ENCODE measurements at regions not wholly inside any gene's neighbourhood (a gene's known extent, or its start where the extent isn't known, plus 50 kb on each side); places are given as distances from the start of the nearest gene placed in this dataset.
A peak's percentile ranks its signal among the peaks of the same experiment; 100 is the strongest.

DNA sequence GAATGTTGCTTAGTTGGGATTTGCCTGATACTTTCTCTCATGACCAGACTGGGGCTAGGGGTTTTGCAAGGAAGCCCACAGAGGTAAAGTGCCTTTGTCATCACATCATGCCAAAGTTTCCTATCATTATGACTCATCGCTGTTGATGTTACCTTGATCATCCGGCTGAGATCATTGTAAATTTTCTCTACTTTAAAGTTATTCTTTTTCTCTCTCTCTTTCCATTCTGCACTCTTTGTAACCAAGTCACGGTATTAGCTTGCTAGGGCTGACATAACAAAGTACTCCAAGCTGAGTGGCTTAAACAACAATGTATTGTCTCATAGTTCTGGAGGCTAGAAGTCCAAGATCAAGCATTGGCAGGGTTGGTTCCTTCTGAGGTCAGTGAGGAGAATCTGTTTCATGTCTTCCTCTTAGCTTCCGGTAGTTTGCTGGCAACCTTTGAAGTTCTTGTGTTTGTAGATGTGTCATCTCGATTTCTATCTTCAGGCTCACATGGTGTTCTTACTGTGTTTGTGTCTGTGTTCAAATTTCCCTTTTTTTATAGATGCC, 113.0 kb downstream of the DTHD1 start:
- DNase-seq (ENCODE audit: low read depth), result peak; percentile 66

DNA sequence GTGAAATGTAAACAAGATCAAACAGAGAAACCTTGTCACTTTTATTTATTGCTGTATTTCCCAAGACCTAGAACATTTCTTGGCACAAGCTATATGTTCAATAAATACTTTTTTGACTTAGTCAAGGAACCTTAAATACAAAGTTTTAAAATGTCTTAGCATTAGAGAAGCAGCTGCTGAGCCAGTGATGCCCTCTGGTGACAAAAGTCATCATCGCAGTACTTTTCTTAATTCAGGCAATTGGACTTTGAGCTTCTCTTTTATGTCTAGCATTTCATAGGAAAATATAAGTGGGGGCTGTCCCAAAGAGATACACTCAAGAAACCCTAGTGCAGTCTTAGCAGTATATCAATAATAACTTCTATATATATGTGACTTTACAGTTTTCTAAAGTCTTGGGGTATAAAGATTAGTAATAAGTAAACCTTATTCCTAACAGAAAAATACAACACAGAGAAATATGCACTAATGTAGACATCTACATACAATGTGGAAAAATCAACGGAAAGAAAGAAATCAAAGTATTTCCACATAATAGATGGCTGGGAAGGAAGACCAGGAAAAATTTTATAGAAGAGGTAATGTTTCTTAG, 118.4 kb downstream of the DTHD1 start:
- no peak for DNase-seq (ENCODE audit: low read depth)

DNA sequence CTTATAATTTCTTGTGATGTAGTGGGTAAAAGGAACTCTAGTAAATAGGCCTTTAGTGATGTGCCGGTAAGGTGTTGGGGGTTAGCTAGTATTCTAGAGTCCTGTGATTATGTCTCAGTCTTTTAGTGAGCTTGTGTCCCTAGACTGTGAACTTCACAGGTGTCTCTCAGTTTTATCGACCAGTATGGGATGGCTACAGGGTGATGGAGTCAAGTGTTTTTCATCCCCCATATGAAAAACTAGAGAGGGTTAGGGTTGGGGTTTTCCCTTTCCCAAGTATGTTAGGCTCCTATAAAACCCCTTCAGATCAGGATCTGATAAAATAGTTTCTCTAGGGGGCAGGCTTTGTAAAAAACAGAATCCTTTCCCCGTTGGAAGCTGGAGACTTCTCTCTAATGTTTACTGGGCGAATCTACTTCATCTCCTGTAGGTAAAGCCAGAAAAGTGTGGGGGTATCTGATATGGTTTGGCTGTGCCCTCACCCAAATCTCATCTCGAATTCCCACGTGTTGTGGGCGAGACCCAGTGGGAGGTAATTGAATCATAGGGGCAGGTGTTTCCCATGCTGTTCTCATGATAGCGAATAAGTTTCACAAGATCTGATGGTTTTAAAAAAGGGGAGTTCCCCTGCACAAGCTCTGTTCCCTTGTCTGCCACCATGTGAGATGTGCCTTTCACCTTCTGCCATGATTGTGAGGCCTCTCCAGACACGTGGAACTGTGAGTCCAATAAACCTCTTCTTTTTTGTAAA, 120.8 kb downstream of the DTHD1 start:
- no peak for DNase-seq (ENCODE audit: low read depth)

DNA sequence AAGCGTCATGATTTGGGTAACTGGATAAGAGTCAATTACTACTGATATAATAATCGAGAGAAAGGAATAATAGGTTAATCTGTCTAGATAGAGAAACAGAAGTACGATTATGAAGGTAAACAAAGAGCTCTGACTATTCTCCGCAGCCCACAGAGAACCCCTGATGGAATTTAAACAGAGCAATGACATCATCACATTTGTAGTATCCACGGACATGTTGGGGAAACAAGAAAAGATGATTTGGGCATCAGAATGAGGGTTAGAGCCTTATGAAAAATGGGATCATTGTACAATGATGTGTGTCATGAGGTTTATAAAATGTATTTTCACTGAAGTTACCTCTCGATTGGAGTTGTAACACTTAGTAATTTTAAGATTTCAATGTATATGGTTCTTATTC, 129.9 kb downstream of the DTHD1 start:
- DNase-seq (ENCODE audit: low read depth), result no peak

DNA sequence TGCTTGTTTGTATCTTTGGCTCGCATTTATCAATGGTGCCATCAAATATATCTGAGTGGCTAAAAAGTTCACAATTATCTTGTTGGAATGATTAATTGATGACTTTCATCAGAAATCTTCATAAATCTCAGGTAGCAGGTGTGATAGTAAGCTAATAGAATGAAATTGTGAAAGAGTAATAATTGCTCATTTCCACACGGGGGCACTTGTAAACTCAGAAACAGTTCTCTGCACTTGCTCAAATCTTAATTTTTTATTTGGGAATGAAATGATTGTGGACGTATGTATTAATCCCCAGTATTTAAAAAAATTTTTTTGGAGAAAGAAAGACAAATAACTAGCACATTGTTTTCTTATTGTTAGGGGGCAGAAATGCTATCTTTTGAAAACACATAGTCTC, 132.8 kb downstream of the DTHD1 start:
- DNase-seq (ENCODE audit: low read depth), result no peak

DNA sequence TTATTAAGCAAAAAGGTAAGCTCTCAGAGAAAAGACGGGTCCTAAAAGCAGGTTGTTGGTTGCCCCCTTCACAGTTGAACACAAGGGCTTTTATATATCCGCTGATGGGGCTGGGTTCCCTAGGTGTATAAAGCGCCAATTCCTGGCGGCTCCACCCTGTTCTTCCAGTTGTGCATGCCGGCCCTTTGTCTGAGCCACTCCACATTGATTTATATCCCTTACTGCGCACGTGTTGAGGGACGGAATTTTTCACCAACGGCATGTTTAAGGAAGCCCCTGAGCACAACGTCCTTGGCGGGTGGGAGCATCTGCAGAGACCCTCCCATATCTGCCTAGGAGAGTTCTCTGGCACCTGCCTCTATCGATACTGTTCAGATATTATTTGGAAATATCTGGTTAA, 135.7 kb downstream of the DTHD1 start:
- DNase-seq (ENCODE audit: low read depth), result no peak

DNA sequence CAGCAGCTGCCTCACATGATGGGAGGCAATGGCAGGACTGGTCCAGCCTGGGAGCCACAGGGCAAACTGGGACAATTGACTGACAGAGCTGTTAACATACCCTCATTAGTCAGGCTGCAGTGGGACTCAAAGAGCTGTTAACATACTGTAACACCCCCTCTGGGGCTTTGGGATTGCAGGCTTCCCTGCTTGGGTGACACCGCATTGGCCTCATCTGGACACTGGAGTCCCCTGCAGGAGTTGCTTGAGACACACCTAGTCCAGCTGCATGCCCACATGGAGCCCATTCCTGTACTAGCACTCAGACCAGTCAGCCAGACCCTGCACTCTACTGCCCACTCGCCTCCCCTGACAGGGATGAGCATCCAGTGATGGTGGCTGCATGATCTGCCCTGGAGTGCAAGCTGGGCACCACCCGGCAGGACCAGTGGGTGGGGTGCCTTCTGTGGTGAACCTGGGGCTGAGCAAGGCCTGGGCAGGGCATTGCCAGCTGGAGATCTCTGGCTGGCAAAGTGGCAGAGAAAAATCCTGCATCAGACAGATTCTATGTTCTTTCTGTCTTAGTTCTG, 138.8 kb downstream of the DTHD1 start:
- DNase-seq (ENCODE audit: low read depth), result no peak

DNA sequence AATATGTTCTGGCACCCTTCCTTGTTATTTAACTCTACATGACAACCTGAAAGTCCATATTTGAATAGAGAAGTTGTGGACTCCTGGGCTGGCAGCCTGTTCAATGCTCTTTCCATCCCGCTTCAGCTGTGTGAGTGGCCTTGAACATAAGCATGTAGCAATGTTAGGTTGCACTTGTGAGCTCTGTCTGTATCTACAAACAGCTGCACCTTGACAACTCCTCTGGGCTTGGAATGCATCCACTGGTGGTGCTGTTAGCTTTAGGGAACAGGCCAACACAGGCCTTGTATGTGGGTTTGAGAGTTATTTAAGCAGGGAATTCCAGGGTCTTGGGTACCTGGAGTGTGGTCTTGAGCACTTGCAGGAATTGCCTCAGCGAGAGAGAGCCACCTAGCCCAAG, 141.2 kb downstream of the DTHD1 start:
- DNase-seq (ENCODE audit: low read depth), result no peak

DNA sequence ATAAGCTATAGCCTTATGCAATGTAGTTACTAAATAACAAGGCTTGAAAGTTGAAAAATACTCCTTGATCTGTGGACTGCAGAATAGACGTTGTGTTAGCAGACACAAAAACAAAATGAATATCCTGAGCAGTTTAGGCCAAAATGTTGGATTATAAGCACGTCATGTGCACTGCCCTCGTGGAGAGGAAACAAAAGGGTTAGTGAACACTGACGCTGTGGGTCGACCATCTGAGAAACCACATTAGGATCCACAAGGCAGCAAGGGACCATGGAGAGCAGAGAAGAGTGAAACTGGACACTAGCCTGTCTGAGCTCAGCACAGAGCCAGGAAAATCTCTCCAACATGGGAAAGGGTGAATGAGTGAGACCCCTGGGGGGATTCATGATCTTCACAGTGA, 145.3 kb downstream of the DTHD1 start:
- no peak for DNase-seq (ENCODE audit: low read depth)

DNA sequence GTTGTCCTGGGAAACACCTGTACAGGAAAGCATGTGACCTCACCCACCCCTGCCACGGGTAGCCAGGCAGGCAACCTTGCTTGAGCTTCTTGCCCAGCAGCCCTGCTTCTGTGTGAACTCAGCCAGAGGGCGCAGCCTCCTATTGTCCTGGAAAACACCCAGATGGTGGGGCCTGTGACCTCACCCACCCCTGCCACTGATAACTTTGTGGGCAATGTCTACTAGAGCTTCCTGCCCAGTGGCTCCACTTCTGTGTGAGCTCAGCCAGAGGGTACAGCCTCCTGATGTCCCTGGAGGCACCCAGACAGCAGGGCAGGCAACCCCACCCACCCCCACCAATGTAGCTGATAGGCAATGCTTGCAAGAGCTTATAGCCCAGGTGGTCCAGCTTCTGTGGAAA, 146.3 kb downstream of the DTHD1 start:
- no peak for DNase-seq (ENCODE audit: low read depth)

DNA sequence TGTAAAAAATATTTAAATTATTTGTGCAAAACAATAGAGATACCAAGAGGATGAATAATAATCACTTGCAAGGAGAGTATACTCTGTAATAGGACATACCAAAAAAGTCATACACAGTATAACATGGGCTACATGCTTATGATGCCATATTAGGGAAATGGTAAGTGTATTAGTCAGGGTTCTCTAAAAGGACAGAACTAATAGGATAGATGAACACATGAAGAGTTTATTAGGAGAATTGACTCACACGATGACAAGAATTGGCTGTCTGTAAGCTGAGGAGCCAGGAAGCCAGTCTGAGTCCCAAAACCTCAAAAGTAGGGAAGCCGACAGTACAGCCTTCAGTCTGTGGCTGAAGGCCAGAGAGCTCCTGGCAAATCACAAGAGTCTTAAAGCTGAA, 151.2 kb downstream of the DTHD1 start:
- DNase-seq (ENCODE audit: low read depth), result peak; percentile 29

DNA sequence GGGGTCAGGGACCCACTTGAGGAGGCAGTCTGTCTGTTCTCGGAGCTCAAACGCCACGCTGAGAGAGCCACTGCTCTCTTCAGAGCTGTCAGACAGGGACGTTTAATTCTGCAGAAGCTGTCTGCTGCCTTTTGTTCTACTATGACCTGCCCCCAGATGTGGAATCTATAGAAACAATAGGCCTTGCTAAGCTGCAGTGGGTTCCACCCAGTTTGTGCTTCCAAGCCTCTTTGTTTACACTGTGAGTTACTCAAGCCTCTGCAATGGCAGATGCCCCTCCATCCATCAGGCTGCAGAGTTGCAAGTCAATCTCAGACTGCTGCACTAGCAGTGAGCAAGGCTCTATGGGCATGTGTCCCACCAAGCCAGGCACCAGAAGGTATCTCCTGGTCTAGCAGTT, 158.1 kb downstream of the DTHD1 start:
- DNase-seq (ENCODE audit: low read depth), result no peak

DNA sequence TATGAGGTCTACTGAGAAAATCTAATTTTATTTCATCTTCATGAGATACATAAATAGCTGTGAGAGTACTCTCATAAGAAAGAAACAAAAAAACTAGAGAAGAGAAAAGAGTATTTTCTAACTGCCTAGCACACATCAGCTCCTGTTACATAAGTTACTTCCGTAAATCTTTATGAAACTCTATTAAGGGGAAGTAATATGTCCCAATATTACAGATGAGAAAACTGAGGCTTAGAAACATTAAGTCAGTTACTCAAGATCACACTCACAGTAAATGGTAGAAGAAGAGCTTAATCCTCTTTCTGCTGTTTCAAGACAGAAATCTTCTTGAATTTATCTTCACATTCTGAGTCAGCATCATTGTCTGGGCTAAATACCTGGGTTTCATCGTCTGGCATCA, 164.1 kb downstream of the DTHD1 start:
- DNase-seq (ENCODE audit: low read depth), result no peak

DNA sequence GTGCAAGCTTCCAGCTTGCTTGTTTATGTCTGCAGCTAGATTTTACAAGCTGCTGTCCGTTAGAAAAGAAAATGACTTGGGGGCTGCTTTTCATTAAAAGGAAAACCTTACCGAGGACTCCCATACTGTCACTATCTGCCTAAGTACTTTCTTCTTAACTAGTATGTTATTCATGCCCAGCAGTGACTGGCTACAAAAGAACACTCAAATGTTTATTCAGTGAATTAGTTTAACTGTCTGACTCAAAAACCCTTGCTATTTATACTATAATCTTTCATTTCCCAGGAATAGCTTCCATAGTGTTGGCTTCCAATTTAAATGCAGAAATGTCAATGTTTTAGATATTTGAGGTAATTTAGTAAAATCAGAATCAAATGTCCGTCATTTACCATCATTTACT, 164.9 kb downstream of the DTHD1 start:
- DNase-seq (ENCODE audit: low read depth), result peak; percentile 51

DNA sequence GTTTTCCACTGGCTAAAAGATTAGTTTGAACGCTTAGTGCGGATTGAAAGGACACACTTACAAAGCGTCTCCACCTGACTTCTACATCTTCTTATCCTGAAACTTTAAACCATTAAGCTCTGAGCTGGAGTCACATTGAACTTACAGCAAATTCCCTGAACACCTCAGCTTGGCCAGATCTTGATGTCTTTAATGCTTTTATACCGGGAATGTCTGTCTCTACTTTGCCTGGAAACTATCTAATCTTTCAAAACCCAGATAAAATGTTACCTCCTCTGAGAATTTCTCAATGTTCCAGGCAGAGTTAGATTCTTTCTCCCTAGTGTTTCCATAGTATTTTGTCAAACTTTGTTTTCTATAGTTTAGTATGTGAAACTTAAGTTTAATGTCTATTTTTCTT, 179.9 kb downstream of the DTHD1 start:
- no peak for DNase-seq (ENCODE audit: low read depth)

DNA sequence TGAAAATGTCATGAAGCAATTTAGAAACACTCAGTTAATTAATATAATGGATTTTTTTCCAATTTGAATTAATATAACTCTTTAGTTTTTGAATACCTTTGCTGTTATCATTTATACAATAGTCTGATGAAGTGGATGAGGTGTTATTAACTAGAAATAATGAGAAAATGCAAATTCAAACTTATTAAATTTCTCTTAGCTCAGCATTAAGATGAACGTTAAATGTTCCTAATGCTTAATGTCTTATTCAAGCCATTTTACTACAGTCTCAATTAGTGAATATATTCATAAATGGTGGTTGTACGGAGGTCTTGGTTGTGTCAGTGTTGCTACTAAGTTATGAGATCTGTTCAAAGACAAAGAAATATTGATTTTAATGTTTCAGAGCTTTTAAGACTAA, 186.3 kb downstream of the DTHD1 start:
- no peak for DNase-seq (ENCODE audit: low read depth)

DNA sequence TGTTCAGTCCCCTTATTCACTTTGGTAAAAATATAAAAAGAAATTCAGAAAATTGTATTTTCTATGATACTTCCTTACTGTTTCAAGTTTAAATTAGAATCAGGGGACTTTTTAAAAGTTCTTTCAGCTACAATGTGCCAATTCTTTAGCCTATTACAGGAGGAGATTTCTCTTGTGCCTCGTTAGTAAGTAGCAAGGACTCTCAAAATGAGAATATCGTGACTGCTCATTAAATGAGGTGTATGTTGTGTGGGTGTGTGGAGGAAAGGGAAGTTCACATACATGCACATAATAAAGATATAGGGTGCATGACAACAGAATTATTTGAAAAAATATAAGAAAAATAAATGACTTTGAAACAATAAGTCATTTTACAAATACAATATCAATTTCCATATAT, 190.5 kb downstream of the DTHD1 start:
- DNase-seq (ENCODE audit: low read depth), result no peak

DNA sequence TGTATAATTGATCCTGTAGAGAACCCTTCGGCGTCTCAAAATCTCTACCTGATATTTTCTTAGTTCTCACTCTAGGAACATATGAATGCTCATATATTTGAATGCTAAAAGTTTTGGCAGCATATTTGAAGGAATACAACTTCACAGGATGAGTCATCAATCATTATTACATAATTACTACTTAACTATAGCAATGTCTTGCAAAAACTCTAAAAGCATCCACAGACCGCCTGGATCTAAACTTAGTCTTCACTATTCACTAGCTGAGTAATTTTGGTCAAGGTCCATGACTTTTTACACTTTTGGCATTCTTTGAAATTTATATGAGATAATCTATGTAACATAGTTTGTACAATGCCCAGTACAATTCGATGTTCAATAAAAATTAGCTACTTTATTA, 194.7 kb downstream of the DTHD1 start:
- no peak for DNase-seq (ENCODE audit: low read depth)

DNA sequence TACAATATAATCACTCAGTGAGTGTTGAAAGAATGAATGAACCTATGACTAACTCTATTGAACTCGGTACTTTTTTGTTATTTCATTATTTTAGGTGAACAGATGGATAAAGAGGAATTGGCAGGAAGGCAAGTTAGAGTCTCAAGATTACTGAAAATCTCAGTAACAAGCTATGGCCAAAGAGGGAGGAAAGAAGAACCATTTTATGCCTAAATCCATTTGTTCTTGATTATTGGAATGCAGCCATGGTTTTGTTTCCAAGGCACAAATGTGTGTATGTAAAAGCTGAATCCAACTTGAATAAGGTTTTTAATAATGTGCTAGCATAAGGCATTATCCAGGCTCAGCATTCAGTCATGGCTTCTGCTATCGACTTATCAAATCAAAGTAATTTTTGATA, 196.4 kb downstream of the DTHD1 start:
- DNase-seq (ENCODE audit: low read depth), result no peak

DNA sequence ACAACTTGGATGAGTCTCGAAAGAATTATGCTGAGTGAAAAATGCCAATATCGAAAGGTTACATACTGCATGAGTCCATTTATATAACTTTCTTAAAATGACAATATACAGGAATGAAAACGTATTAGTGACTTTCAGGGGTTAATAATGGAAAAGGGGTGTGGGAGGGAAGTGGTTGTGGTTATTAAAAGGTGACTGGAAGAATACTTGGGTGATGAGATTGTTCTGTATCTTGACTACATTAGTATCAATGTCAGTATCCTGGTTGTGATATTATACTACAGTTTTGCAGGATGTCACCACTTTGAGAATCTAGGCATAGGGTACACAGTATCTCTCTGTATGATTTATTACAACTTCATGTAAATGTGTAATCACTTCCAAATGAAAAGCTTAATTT, 204.5 kb downstream of the DTHD1 start:
- DNase-seq (ENCODE audit: low read depth), result no peak

DNA sequence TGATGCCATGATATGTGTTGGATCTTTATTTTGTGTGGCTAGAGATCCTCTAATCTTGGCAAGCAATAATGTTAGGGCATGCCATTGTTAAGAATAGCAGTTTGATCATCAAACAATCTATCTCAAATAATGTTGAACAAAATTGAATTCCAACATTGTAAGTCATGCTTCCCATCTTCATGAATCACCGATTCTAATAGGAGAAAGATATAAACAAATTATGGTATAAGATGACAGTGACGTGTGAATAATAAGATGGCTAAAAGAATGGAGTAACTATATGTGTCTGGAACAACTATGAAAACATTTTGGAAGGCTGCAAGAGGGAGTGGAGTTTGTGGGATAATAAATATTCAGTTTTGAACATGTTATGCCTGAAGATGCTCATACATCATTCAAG, 208.4 kb downstream of the DTHD1 start:
- DNase-seq (ENCODE audit: low read depth), result no peak

DNA sequence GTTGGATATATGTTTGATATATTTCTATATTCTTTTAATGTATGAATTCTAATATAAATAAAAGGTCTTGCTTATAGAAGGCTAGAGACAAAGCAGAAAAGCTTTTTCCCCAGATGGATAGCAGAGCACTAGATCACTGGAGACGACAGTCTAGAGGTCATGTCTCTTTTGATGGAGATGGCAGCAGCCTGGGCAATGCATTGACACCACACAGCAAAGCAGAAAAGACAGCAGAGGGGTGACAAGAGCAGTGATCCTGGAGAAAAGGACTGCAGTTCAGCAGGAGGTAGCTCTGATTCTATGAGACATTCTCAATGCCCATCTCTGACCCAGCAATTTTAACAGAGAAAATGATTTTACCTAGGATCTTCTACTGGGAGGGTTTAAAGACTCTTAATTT, 210.6 kb downstream of the DTHD1 start:
- DNase-seq (ENCODE audit: low read depth), result no peak

DNA sequence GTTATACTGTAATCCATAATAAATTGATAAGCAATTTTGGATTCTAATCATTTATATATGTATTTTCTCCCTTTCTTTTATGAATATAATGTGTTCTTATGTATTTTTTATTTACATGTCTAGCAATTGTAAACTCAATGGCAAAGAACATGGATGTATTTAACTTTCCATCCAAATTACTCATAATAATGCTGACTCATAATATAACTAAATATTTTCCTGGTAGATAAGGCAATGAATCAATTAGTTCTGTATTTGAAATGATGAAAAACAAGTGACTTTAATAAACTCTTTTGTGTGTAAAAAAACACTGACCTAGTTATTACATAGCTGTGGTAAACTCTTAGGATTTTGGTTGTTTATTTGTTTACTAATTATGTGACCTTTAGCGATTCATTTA, 211.2 kb downstream of the DTHD1 start:
- DNase-seq (ENCODE audit: low read depth), result no peak
